GM12878 (cell line): ENCODE measurements at regions not wholly inside any gene's neighbourhood (a gene's known extent, or its start where the extent isn't known, plus 50 kb on each side); places are given as distances from the start of the nearest gene placed in this dataset.

Experiments used
- ATAC-seq: fragments of 200-7000 bp; cut with Tn5 transposase; 3 replicates; pipeline ENCODE4 v1.9.1; 2020; ENCODE audit warnings: mild to moderate bottlenecking, moderate library complexity
- BruUV-seq: library from RNA; stranded (reverse); fragments of 400-500 nt; replicated peaks from 2 replicates; lab custom pipeline; 2021; lab: Mats Ljungman, UMichigan
- CTCF ChIA-PET: fragments of 300-600 bp; sonication (Branson Sonifier 250); formaldehyde crosslinking; extraction: SDS; loops from one replicate; lab custom pipeline; 2021; ENCODE audit warnings: inconsistent platforms; lab: Yijun Ruan, JAX
- POLR2A ChIA-PET: fragments of 350-600 bp; formaldehyde crosslinking; extraction: SDS; loops from one replicate; lab custom pipeline; 2021; ENCODE audit warnings: inconsistent platforms; lab: Charles Lee
- RAD21 ChIA-PET: fragments of 300-600 bp; sonication (Branson Sonifier 250); formaldehyde crosslinking; loops from one replicate; lab custom pipeline; 2023; ENCODE audit warnings: antibody characterized with exemption; ENCODE audit not compliant: unreplicated experiment; lab: Charles Lee
- SMC1A ChIA-PET: fragments of 300-600 bp; sonication (Branson Sonifier 250); formaldehyde crosslinking; loops from one replicate; lab custom pipeline; 2023; ENCODE audit not compliant: unreplicated experiment, uncharacterized antibody; lab: Charles Lee
- DNase-seq: peaks from one replicate; pipeline ENCODE4 v3.0.0-alpha.2; 2011; ENCODE audit warnings: low read depth, low spot score
- FAIRE-seq: peaks from 3 replicates; lab custom pipeline; 2011; peaks lifted over from hg19 to GRCh38; lab: Jason Lieb, UNC
- H2AFZ ChIP-seq: 2 replicates; pipeline ENCODE4 v1.6.0; 2011; ENCODE audit warnings: low read depth, low read length, control low read depth; ENCODE audit not compliant: control insufficient read depth
- H3K27ac ChIP-seq: 2 replicates; pipeline ENCODE4 v1.5.1; 2011; ENCODE audit warnings: control low read depth; ENCODE audit not compliant: control insufficient read depth, insufficient read depth
- H3K27me3 ChIP-seq, 2 experiments: replicated peaks in 1 of 2; 2 replicates each; pipeline versions ENCODE4 v1.6.0 to v1.6.1; 2011; ENCODE audit warnings: low read length in 1 of 2; ENCODE audit not compliant: control insufficient read depth in 2 of 2, insufficient read depth in 2 of 2
- H3K36me3 ChIP-seq, 2 experiments: 2 replicates each; pipeline ENCODE4 v1.5.1; 2011; ENCODE audit warnings: low read length in 1 of 2; ENCODE audit not compliant: control insufficient read depth in 2 of 2, insufficient read depth in 2 of 2
- H3K4me1 ChIP-seq: 2 replicates; pipeline ENCODE4 v1.6.1; 2011; ENCODE audit warnings: mild to moderate bottlenecking, low read length, moderate library complexity, mixed read lengths; ENCODE audit not compliant: control insufficient read depth, insufficient read depth
- H3K4me2 ChIP-seq: 2 replicates; pipeline ENCODE4 v1.6.0; 2011; ENCODE audit warnings: control low read depth; ENCODE audit not compliant: control insufficient read depth, insufficient read depth
- H3K4me3 ChIP-seq: fragments of 200-600 bp; sonication (generic); 2 replicates; pipeline ENCODE4 v1.5.1; 2016
- H3K79me2 ChIP-seq: 2 replicates; pipeline ENCODE4 v1.6.0; 2011; ENCODE audit warnings: low read length; ENCODE audit not compliant: control insufficient read depth, insufficient read depth
- H3K9ac ChIP-seq: 2 replicates; pipeline ENCODE4 v1.8.0; 2011; ENCODE audit warnings: low read length, control low read depth, mixed read lengths; ENCODE audit not compliant: control insufficient read depth, insufficient read depth
- H3K9me3 ChIP-seq: replicated peaks from 3 replicates; pipeline ENCODE4 v1.5.1; 2011; ENCODE audit warnings: mild to moderate bottlenecking, low read length; ENCODE audit not compliant: control insufficient read depth, insufficient read depth
- H4K20me1 ChIP-seq: 2 replicates; pipeline ENCODE4 v1.6.0; 2011; ENCODE audit not compliant: control insufficient read depth, insufficient read depth
- BCL11A ChIP-seq: IDR thresholded peaks from 2 replicates; pipeline ENCODE4 v1.6.1; 2011; ENCODE audit warnings: low read depth, low read length
- CBX3 ChIP-seq: fragments of 200-600 bp; sonication (generic); IDR thresholded peaks from 2 replicates; pipeline ENCODE4 v1.6.1; 2016; ENCODE audit warnings: low read depth, borderline replicate concordance
- MEF2A ChIP-seq: IDR thresholded peaks from 2 replicates; pipeline ENCODE4 v1.6.1; 2011; ENCODE audit warnings: low read depth, mild to moderate bottlenecking, low read length, moderate library complexity; ENCODE audit not compliant: insufficient read depth
- NR2C2 ChIP-seq: IDR thresholded peaks from 2 replicates; pipeline ENCODE4 v1.6.1; 2011; ENCODE audit warnings: borderline replicate concordance, low read depth; ENCODE audit not compliant: control insufficient read depth, insufficient read length
- WGBS: methylation state at CpG from one replicate; pipeline ENCODE4 v1.1.6; 2016; ENCODE audit warnings: low lambda C conversion rate; ENCODE audit not compliant: insufficient replicate concordance, insufficient coverage; ENCODE audit errors: missing lambda C conversion rate; 5-methylcytosine and 5-hydroxymethylcytosine counted together
- in situ Hi-C: fragments of 300-500 bp; cut with MboI; formaldehyde crosslinking; loops from 9 replicates; pipeline ENCODE4 v1.14.3; 2018; ENCODE audit warnings: mixed read lengths
- intact Hi-C: fragments of 100-400 bp; cut with micrococcal nuclease; formaldehyde crosslinking; loops from one replicate; pipeline ENCODE4 v1.14.2; 2022; ENCODE audit not compliant: unreplicated experiment
- TF ChIP-seq, protein P1 (sequence below): fragments of 450-650 bp; IDR thresholded peaks from 2 replicates; pipeline ENCODE4 v1.6.1; 2016; ENCODE audit warnings: mild to moderate bottlenecking
- TF ChIP-seq, protein P2 (sequence below): fragments of 450-650 bp; IDR thresholded peaks from 2 replicates; pipeline ENCODE4 v1.6.1; 2017; ENCODE audit warnings: mild to moderate bottlenecking, low read depth, inconsistent platforms; ENCODE audit not compliant: poor library complexity, severe bottlenecking
- TF ChIP-seq, protein P3 (sequence below), 3 experiments: IDR thresholded peaks in 2 of 3; conservative IDR thresholded peaks in 1 of 3; 2 replicates each; pipeline ENCODE4 v1.5.1; 2011; ENCODE audit warnings: low read depth in 3 of 3, low read length in 3 of 3, mild to moderate bottlenecking in 3 of 3, control low read depth in 2 of 3, moderate library complexity in 2 of 3, inconsistent platforms in 1 of 3, mixed read lengths in 1 of 3; ENCODE audit not compliant: control insufficient read depth in 2 of 3, insufficient read depth in 1 of 3; ENCODE audit errors: extremely low read depth in 1 of 3

DNA sequence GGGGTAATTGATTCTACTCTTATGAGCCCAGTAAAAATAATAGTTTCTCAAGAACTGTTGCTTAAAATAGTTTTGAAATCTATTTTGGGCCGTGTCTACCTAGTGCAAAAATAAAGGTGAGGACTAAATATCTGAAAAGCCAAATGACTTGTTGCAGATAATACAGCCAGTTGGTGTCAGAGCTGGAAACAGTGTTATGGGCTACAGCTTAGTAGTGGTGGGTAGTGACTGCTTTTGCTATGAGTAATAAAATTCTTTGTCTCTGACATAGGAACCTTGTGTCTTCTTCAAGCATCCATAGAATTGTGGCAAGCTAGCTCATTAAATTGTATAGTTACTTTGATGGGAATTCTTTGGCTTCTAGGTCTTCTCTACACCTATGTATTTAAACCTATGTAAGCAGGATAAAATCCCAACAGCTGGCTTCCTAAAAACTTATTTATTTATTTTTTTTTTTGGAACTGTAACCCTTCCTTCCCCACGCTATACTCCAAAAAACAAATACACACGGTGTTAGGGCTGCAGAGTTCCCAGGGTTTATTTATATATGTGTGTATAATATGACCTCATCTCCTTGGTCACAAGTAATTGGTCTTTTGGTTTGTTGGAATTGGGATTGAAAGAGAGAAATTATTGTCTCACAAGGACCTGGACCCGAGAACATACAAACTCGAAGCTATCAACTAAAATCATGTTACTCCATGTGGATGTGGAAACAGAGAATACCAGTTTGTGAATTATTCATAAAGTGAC, 138.0 kb downstream of the NUDT12 start:
- peak; percentile 72 for ATAC-seq
- ChIA-PET CTCF (interaction anchor here (0.7 to 1.1 kb wide), 2 partner anchors 11 to 168 kb away, joined by 3 read pairs; no protein-coding TSS in a partner anchor), POLR2A (no interaction called here), RAD21 (no interaction called here)
- Histone ChIP-seq H3K9me3 (no peaks in the 10 kb centered on the region), H3K9ac (no peak overlapping the region), H3K36me3 (no peaks in the 10 kb centered on the region), H2AFZ (no peak overlapping the region), H3K4me2 (no peak overlapping the region), H3K79me2 (no peaks in the 10 kb centered on the region), H3K27ac (no peak overlapping the region)
- no TSS peak for BruUV-seq
- TF ChIP-seq, protein P1, sequence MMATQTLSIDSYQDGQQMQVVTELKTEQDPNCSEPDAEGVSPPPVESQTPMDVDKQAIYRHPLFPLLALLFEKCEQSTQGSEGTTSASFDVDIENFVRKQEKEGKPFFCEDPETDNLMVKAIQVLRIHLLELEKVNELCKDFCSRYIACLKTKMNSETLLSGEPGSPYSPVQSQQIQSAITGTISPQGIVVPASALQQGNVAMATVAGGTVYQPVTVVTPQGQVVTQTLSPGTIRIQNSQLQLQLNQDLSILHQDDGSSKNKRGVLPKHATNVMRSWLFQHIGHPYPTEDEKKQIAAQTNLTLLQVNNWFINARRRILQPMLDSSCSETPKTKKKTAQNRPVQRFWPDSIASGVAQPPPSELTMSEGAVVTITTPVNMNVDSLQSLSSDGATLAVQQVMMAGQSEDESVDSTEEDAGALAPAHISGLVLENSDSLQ = no peak
- TF ChIP-seq MEF2A = peak; percentile 50; the same call in 1 of the 2 replicates
- TF ChIP-seq CBX3 = no peak
- no peak for TF ChIP-seq BCL11A
- TF ChIP-seq NR2C2 = no peak
- TF ChIP-seq, protein P2, sequence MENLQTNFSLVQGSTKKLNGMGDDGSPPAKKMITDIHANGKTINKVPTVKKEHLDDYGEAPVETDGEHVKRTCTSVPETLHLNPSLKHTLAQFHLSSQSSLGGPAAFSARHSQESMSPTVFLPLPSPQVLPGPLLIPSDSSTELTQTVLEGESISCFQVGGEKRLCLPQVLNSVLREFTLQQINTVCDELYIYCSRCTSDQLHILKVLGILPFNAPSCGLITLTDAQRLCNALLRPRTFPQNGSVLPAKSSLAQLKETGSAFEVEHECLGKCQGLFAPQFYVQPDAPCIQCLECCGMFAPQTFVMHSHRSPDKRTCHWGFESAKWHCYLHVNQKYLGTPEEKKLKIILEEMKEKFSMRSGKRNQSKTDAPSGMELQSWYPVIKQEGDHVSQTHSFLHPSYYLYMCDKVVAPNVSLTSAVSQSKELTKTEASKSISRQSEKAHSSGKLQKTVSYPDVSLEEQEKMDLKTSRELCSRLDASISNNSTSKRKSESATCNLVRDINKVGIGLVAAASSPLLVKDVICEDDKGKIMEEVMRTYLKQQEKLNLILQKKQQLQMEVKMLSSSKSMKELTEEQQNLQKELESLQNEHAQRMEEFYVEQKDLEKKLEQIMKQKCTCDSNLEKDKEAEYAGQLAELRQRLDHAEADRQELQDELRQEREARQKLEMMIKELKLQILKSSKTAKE = no peak
- TF ChIP-seq, protein P3, sequence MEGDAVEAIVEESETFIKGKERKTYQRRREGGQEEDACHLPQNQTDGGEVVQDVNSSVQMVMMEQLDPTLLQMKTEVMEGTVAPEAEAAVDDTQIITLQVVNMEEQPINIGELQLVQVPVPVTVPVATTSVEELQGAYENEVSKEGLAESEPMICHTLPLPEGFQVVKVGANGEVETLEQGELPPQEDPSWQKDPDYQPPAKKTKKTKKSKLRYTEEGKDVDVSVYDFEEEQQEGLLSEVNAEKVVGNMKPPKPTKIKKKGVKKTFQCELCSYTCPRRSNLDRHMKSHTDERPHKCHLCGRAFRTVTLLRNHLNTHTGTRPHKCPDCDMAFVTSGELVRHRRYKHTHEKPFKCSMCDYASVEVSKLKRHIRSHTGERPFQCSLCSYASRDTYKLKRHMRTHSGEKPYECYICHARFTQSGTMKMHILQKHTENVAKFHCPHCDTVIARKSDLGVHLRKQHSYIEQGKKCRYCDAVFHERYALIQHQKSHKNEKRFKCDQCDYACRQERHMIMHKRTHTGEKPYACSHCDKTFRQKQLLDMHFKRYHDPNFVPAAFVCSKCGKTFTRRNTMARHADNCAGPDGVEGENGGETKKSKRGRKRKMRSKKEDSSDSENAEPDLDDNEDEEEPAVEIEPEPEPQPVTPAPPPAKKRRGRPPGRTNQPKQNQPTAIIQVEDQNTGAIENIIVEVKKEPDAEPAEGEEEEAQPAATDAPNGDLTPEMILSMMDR (IDR thresholded peaks at IDR 0.05 in 2 of 3, conservative IDR thresholded peaks at IDR 0.05 in 1 of 3; ENCODE audit: control insufficient read depth in 2 of 3, extremely low read depth in 1 of 3, insufficient read depth in 1 of 3, low read depth in 3 of 3, low read length in 3 of 3) = no peak
- TF ChIP-seq, all 136 proteins: peak for 1
- DNase-seq = no peak
- SMC1A ChIA-PET = interaction anchor here (0.6 kb wide), 1 partner anchor 1314 kb away, joined by 3 read pairs; no protein-coding TSS in a partner anchor
- intact Hi-C loops = no loop called here
- Histone ChIP-seq H3K27me3 (no peaks in the 10 kb centered on the region), H3K4me1 (no peaks in the 10 kb centered on the region), H3K4me3 (no peak overlapping the region), H4K20me1 (no peaks in the 10 kb centered on the region)
- no peak for FAIRE-seq
- in situ Hi-C loops = no loop called here
- WGBS = 25% methylated on average over 5 of the region's 5 CpGs
